Aorta (tissue), 5 donors: ENCODE measurements at regions not wholly inside any gene's neighbourhood (a gene's known extent, or its start where the extent isn't known, plus 50 kb on each side); places are given as distances from the start of the nearest gene placed in this dataset.

ENCODE experiments used
- ATAC-seq: fragments of 200-7000 bp; cut with Tn5 transposase; one replicate; pipeline ENCODE4 v1.9.1; 2022; ENCODE audit warnings: moderate library complexity; ENCODE audit not compliant: low FRiP score
- DNase-seq, 2 donors: peaks; one replicate each; pipeline ENCODE4 v3.0.0-alpha.2; 2020
- H3K27ac ChIP-seq, 2 donors: one replicate each; pipeline ENCODE4 v1.5.1; 2013; ENCODE audit warnings: low read length in 2 of 2, mild to moderate bottlenecking in 2 of 2, moderate library complexity in 2 of 2, control low read depth in 1 of 2, inconsistent platforms in 1 of 2, low read depth in 1 of 2
- H3K27me3 ChIP-seq, 2 donors: one replicate each; pipeline ENCODE4 v1.6.1; 2013; ENCODE audit warnings: control low read depth in 1 of 2, low read length in 1 of 2, mild to moderate bottlenecking in 1 of 2, moderate library complexity in 1 of 2; ENCODE audit not compliant: insufficient read depth in 2 of 2, control insufficient read depth in 1 of 2
- H3K36me3 ChIP-seq, 2 donors: one replicate each; pipeline ENCODE4 v1.6.1; 2013; ENCODE audit warnings: control low read depth in 1 of 2, low read length in 1 of 2, mild to moderate bottlenecking in 1 of 2; ENCODE audit not compliant: insufficient read depth in 2 of 2, control insufficient read depth in 1 of 2
- H3K4me1 ChIP-seq, 2 donors: one replicate each; pipeline ENCODE4 v1.6.1; 2013; ENCODE audit warnings: low read length in 2 of 2, control low read depth in 1 of 2, mild to moderate bottlenecking in 1 of 2, moderate library complexity in 1 of 2; ENCODE audit not compliant: insufficient read depth in 2 of 2, control insufficient read depth in 1 of 2
- H3K4me3 ChIP-seq, 2 donors: one replicate each; pipeline ENCODE4 v1.5.1; 2013; ENCODE audit warnings: low read length in 2 of 2, control low read depth in 1 of 2, mild to moderate bottlenecking in 1 of 2
- H3K9me3 ChIP-seq: one replicate; pipeline ENCODE4 v1.6.1; 2013; ENCODE audit warnings: mild to moderate bottlenecking, low read length; ENCODE audit not compliant: control insufficient read depth
- WGBS, 2 donors: extraction: QIAGEN DNeasy Blood & Tissue Kit; methylation state at CpG; one replicate each; pipeline ENCODE4 v1.1.7; 2013; 5-methylcytosine and 5-hydroxymethylcytosine counted together
- intact Hi-C, 2 donors: fragments of 100-400 bp; cut with DNase I; formaldehyde crosslinking; loops; one replicate each; pipeline versions ENCODE4 v1.14.2 to v1.15.0; 2022
- donor health status: healthy with polysubstance abuse.
- donor health status: Bipolar disorder and iron deficiency.
- donor health status: DM: no; HTN: no; CAD: no.
- donor health status: DM: no; HTN: no; CAD: no.
- donor health status: DM: yes; HTN: yes; CAD: no.

DNA sequence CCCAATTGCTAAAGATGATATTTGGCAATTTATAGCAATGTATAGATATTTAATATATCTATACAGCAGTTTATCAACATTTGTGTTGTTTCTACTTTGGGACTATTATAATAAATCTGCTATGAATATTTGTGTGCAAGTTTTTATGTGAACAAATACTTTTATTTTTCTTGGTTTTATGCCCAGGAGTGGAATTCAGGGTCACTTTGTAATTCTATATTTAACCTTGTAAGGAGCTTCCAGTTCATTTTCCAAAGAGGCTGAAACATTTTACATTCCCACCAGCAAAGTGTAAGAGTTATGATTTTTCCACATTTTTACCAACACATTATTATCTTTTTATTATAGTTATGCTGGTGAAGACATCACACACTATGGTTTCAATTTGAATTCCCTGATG, 801.3 kb downstream of the PCDH18 start:
- Histone ChIP-seq H3K4me3 (no peak overlapping the region), H3K27me3 (no peaks in the 10 kb centered on the region), H3K36me3 (no peaks in the 10 kb centered on the region), H3K4me1 (no peaks in the 10 kb centered on the region), H3K9me3 (no peaks in the 10 kb centered on the region), H3K27ac (no peak overlapping the region)
- ATAC-seq (no peak), DNase-seq (no peak)
- intact Hi-C loops = no loop called here

DNA sequence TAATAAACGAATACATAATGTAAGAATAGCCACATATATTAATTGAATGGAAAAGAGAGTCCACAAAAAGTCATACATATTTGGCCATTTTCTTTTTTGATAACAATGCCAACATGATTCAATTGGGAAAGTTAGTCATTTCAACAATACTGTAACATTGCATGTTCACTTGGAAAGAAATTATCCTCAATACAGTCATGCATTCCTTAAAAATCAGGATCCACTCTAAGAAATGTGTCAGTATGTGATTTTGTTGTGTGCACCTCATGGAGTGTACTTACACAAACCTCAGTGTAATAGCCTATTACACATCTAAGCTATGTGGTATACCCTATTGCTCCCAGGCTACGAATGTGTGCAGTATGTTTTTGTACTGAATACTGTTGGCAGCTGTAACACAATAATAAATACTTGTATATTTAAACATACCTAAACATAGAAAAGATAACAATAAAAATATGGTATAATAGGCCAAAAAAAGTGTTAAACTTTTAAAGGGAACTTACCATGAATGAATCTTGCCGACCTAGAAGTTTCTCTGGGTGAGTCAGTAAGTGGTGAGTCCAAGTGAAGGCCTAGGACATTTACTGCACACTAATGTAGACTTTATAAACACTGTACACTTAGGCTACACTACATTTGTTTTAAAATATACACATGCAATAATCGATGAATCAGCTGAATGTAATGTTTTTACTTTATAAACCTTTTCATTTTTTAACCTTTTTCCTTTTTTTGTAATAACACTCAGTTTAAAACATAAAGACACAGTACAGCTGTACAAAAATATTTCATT, 806.8 kb downstream of the PCDH18 start:
- H3K4me1 ChIP-seq = no peaks in the 10 kb centered on the region
- H3K9me3 ChIP-seq = no peaks in the 10 kb centered on the region
- no peaks in the 10 kb centered on the region for H3K36me3 ChIP-seq
- H3K4me3 ChIP-seq = no peak overlapping the region
- ATAC-seq (no peak), DNase-seq (no peak)
- WGBS, 2 donors = 51 to 59% methylated on average over 4 of the region's 4 CpGs
- no peak overlapping the region for H3K27ac ChIP-seq
- H3K27me3 ChIP-seq = no peaks in the 10 kb centered on the region
- intact Hi-C loops = no loop called here

DNA sequence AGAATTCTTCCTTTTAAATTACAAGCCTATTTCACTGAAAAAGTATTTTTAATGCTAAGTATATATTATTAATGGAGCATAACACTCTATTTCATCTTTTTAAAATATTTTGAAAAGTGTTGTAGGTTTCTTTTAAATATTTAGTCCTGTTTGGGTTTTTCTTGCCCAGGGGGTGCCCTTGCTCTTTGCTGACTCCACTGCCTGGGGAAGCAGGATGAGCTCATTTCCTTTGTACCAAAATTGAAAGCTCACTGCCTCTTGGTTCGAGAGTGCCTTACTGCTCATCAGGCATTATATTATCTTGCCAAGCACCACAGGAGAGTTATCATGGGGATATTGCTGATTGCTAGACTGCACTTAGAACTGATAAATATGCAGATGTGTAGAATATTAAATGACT, 819.2 kb downstream of the PCDH18 start:
- peak; percentile 72 for ATAC-seq
- no peaks in the 10 kb centered on the region for H3K27me3 ChIP-seq
- H3K4me1 ChIP-seq = no peaks in the 10 kb centered on the region
- no peaks in the 10 kb centered on the region for H3K9me3 ChIP-seq
- 0 to 7% methylated on average over 1 of the region's 1 CpG for WGBS, 2 donors
- intact Hi-C loops = no loop called here
- H3K4me3 ChIP-seq = no peak overlapping the region
- DNase-seq = no peak
- H3K27ac ChIP-seq = no peak overlapping the region
- no peaks in the 10 kb centered on the region for H3K36me3 ChIP-seq

DNA sequence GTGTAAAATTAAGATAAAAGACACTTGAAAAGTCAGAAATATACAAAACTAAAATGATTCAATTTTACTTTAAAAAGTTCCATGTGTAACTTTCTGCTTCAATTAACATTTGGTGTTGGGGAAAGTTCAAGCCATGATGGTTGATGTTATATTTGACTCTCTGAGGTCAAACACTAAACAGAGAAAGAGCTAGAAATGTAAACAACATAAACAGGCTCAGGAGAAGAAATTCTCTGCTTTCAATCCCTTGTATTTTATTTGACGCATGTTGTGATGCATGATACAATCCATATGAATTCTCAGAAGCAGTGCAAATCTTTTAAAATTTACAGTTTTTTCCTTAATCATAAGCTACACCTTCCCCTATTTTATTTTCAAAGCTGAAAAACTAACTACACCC, 822.4 kb downstream of the PCDH18 start:
- 87 to 88% methylated on average over 1 of the region's 1 CpG for WGBS, 2 donors
- no peaks in the 10 kb centered on the region for H3K9me3 ChIP-seq
- no peak for ATAC-seq
- no peaks in the 10 kb centered on the region for H3K36me3 ChIP-seq
- no peak for DNase-seq
- H3K4me3 ChIP-seq = no peak overlapping the region
- no peaks in the 10 kb centered on the region for H3K4me1 ChIP-seq
- intact Hi-C loops = no loop called here
- H3K27ac ChIP-seq = no peak overlapping the region
- no peaks in the 10 kb centered on the region for H3K27me3 ChIP-seq

DNA sequence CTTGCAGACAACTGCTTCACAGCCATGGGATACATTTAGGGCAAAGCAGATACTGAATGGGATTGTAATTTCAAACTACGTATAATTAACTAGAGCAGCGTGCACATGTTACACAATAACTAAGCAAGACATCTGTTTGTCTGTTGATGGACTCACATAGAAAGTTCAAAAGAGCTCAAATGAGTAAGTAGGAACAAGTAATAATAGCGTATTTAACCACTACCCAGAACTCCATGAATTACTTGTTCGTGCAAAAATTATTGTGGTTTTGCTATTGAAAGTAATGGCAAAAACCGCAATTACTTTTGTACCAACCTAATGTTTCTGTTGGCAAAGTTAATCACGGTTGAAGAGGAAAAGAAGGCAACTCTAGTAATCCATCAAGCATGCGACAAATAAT, 825.4 kb downstream of the PCDH18 start:
- intact Hi-C loops = no loop called here
- no peak for ATAC-seq
- WGBS, 2 donors = 73 to 75% methylated on average over 7 of the region's 7 CpGs

DNA sequence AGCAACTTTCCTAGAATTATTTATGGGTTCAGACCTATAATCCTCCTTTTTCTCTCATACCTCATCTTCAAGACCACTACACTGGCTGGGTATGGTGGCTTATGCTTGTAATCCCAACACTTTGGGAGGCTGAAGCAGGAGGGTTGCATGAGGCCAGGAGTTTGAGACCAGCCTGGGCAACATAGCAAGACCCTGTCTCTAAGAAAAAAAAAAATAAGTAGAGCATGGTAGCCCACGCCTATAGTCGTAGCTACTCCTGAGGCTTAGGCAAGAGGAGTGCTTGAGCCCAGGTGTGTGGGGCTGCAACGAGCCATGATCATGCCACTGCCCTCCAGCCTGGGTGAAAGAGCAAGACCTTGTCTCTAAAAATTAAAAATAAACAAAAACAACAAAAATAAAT, 832.4 kb downstream of the PCDH18 start:
- Histone ChIP-seq H3K27ac (no peak overlapping the region), H3K27me3 (no peaks in the 10 kb centered on the region), H3K9me3 (no peaks in the 10 kb centered on the region), H3K36me3 (no peaks in the 10 kb centered on the region), H3K4me1 (no peaks in the 10 kb centered on the region), H3K4me3 (no peak overlapping the region)
- intact Hi-C loops = no loop called here
- DNase-seq (no peak), ATAC-seq (no peak)
- 83 to 88% methylated on average over 3 of the region's 3 CpGs for WGBS, 2 donors

More for the DNA sequence above, 825.4 kb downstream of the PCDH18 start:
- no peaks in the 10 kb centered on the region for H3K27me3 ChIP-seq
- H3K4me1 ChIP-seq = no peaks in the 10 kb centered on the region
- H3K27ac ChIP-seq = no peak overlapping the region
- H3K9me3 ChIP-seq = no peaks in the 10 kb centered on the region
- H3K36me3 ChIP-seq = no peaks in the 10 kb centered on the region
- H3K4me3 ChIP-seq = no peak overlapping the region
- no peak for DNase-seq

DNA sequence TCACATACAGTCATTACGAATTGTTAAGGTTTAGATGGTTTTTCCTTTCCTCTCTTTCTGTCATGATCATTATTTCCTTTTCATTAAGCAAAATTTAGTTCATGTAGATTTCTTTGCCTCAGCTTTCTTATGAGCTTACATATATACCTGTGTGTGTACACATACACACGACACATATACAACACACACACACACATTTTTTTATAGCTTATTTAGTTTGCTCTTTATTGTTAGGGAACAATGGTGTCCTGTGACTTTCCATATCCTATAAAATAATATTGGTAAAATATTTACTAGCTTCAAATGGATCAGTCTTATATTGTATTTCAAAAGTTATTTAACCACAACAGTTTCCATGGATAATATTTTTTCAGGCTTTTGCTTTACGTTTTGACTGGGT, 840.7 kb downstream of the PCDH18 start:
- Histone ChIP-seq H3K27ac (no peak overlapping the region), H3K4me3 (no peak overlapping the region), H3K4me1 (no peaks in the 10 kb centered on the region), H3K27me3 (no peaks in the 10 kb centered on the region), H3K9me3 (no peaks in the 10 kb centered on the region), H3K36me3 (no peaks in the 10 kb centered on the region)
- WGBS, 2 donors = 68 to 70% methylated on average over 3 of the region's 3 CpGs
- intact Hi-C loops = no loop called here
- DNase-seq (no peak), ATAC-seq (no peak)

DNA sequence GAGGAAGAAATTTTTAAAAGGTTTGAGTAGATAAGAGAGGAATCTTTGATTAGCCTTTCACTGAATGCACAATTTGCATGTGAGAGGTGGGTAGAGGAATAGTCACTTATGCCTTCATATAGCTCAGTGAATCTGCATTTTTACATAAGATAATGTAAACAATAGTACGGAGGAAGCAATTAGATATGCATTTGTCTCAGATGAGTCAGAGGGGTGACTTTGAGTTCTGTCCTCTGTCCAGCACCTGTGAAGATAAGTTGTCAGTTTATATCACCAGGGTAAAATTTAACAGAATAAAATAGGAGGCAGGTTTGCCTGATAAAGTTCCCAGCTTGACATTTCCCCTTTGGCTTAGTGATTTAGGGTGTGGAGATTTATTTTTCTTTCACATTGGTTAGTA, 841.9 kb downstream of the PCDH18 start:
- H3K36me3 ChIP-seq = no peaks in the 10 kb centered on the region
- no peak overlapping the region for H3K27ac ChIP-seq
- intact Hi-C loops = no loop called here
- no peak for ATAC-seq
- H3K4me3 ChIP-seq = no peak overlapping the region
- H3K4me1 ChIP-seq = no peaks in the 10 kb centered on the region
- DNase-seq = no peak
- H3K9me3 ChIP-seq = no peaks in the 10 kb centered on the region
- H3K27me3 ChIP-seq = no peaks in the 10 kb centered on the region
- WGBS, 2 donors = 44% methylated on average over 1 of the region's 1 CpG

DNA sequence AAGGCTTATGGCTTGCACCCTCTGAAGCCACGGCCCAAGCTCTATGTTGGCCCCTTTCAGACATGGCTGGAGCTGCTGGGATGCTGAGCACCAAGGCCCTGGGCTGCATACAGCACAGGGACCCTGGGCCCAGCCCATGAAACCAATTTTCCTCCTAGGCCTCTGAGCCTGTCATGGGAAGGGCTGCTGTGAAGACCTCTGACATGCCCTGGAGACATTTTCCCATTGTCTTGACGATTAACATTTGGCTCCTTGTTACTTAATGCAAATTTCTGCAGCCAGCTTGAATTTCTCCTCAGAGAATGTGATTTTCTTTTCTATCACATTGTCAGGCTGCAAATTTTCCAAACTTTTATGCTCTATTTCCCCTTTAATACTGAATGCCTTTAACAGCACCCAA, 844.7 kb downstream of the PCDH18 start:
- Histone ChIP-seq H3K27me3 (no peaks in the 10 kb centered on the region), H3K9me3 (no peaks in the 10 kb centered on the region), H3K27ac (no peak overlapping the region), H3K4me1 (no peaks in the 10 kb centered on the region), H3K36me3 (no peaks in the 10 kb centered on the region), H3K4me3 (no peak overlapping the region)
- intact Hi-C loops = no loop called here
- ATAC-seq (no peak), DNase-seq (no peak)
- 79 to 88% methylated on average over 2 of the region's 2 CpGs for WGBS, 2 donors
